PC-3 (cell line): ENCODE measurements at regions not wholly inside any gene's neighbourhood (a gene's known extent, or its start where the extent isn't known, plus 50 kb on each side); places are given as distances from the start of the nearest gene placed in this dataset.

Experiments used
- CTCF ChIP-seq: fragments of 300-600 bp; sonication (generic); conservative IDR thresholded peaks from 2 replicates; pipeline ENCODE4 v1.5.1; 2017; ENCODE audit warnings: antibody characterized with exemption, low read depth, mild to moderate bottlenecking, low read length
- EZH2 ChIP-seq: fragments of 300-600 bp; sonication (generic); IDR thresholded peaks from one replicate; pipeline ENCODE4 v1.6.1; 2017; ENCODE audit warnings: antibody characterized with exemption, mild to moderate bottlenecking, low read length; ENCODE audit not compliant: unreplicated experiment
- EZH2phosphoT487 ChIP-seq: fragments of 300-600 bp; sonication (generic); IDR thresholded peaks from 2 replicates; pipeline ENCODE4 v1.6.1; 2018; ENCODE audit warnings: mild to moderate bottlenecking, antibody characterized with exemption, low read length, borderline replicate concordance

DNA sequence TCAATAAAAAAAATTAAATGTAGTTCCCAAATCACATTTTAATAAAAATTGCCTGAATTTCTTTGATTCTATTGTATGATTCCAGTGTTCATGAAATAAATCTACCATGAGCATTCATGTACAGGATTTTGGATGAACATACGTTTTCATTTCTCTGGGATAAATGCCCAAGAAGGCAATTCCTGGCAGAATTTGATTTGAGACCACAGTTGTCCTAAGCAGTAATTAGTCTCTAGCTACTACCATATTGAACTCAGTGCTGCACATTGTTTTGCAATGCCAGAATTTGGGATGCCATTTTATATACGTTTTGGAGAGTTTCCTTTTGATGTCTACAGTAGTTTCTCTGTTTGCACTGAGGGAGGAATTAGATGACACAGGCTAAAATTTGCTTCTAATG, 265.3 kb upstream of the HS3ST5 start:
- TF ChIP-seq CTCF (no peak), EZH2 (no peak), EZH2phosphoT487 (no peak)
